ENCODE measurements at regions not wholly inside any gene's neighbourhood (a gene's known extent, or its start where the extent isn't known, plus 50 kb on each side); places are given as distances from the start of the nearest gene placed in this dataset.
"Not testable (repeated sequence)": the region's sequence is repeated elsewhere in the genome, so short reads cannot be mapped to it uniquely, and the experiment has no call there.

GRCh38 chr6:56749632-56750151 lies 107.0 kb upstream of the DST start:
- no peak for DNase-seq (ENCODE audit: low read depth in 2 of 3, low spot score in 1 of 3)

GRCh38 chr6:56746767-56747504 lies 104.2 kb upstream of the DST start:
- no peak for DNase-seq (ENCODE audit: low read depth in 2 of 3, low spot score in 1 of 3)

- no peak for DNase-seq (ENCODE audit: low read depth in 2 of 3, low spot score in 1 of 3)
These were observed 103.3 kb upstream of the DST start for GRCh38 chr6:56745971-56746370.

- DNase-seq (ENCODE audit: low read depth in 2 of 3, low spot score in 1 of 3) = no peak
These were observed 102.4 kb upstream of the DST start for GRCh38 chr6:56745081-56745480.

- DNase-seq (ENCODE audit: low read depth in 2 of 3, low spot score in 1 of 3) = no peak
These were observed 101.8 kb upstream of the DST start for GRCh38 chr6:56744528-56744927.

GRCh38 chr6:56742122-56742791 lies 99.6 kb upstream of the DST start:
- DNase-seq (ENCODE audit: low read depth in 2 of 3, low spot score in 1 of 3) = no peak

- DNase-seq (ENCODE audit: low read depth in 2 of 3, low spot score in 1 of 3) = no peak
These were observed 98.8 kb upstream of the DST start for GRCh38 chr6:56741472-56741871.

GRCh38 chr6:56739836-56740815 lies 97.4 kb upstream of the DST start:
- no peak for DNase-seq (ENCODE audit: low read depth in 2 of 3, low spot score in 1 of 3)

GRCh38 chr6:56736804-56737203 lies 94.1 kb upstream of the DST start:
- no peak for DNase-seq (ENCODE audit: low read depth in 2 of 3, low spot score in 1 of 3)

GRCh38 chr6:56734335-56734734 lies 91.6 kb upstream of the DST start:
- DNase-seq (ENCODE audit: low read depth in 2 of 3, low spot score in 1 of 3) = no peak

- DNase-seq (ENCODE audit: low read depth in 2 of 3, low spot score in 1 of 3) = no peak
These were observed 90.6 kb upstream of the DST start for GRCh38 chr6:56733211-56733697.

- no peak for DNase-seq (ENCODE audit: low read depth in 2 of 3, low spot score in 1 of 3)
These were observed 89.8 kb upstream of the DST start for GRCh38 chr6:56732517-56732916.

- no peak for DNase-seq (ENCODE audit: low read depth in 2 of 3, low spot score in 1 of 3)
These were observed 88.2 kb upstream of the DST start for GRCh38 chr6:56730663-56731529.

GRCh38 chr6:56729719-56730118 lies 87.0 kb upstream of the DST start:
- DNase-seq (ENCODE audit: low read depth in 2 of 3, low spot score in 1 of 3) = no peak

- not testable (repeated sequence) for DNase-seq (ENCODE audit: low read depth in 2 of 3, low spot score in 1 of 3)
These were observed 86.5 kb upstream of the DST start for GRCh38 chr6:56729166-56729565.

- DNase-seq (ENCODE audit: low read depth in 2 of 3, low spot score in 1 of 3) = no peak
These were observed 84.6 kb upstream of the DST start for GRCh38 chr6:56727097-56727850.

GRCh38 chr6:56725254-56725653 lies 82.6 kb upstream of the DST start:
- no peak for DNase-seq (ENCODE audit: low read depth in 2 of 3, low spot score in 1 of 3)

- DNase-seq (ENCODE audit: low read depth in 2 of 3, low spot score in 1 of 3) = no peak
These were observed 81.8 kb upstream of the DST start for GRCh38 chr6:56724455-56724854.

GRCh38 chr6:56720882-56721281 lies 78.2 kb upstream of the DST start:
- DNase-seq (ENCODE audit: low read depth in 2 of 3, low spot score in 1 of 3) = no peak

GRCh38 chr6:56720202-56720601 lies 77.5 kb upstream of the DST start:
- DNase-seq (ENCODE audit: low read depth in 2 of 3, low spot score in 1 of 3) = not testable (repeated sequence)
